SK-N-SH treated with all-trans-retinoic acid at 6 μM for 48 hours (cell line): ENCODE measurements at regions not wholly inside any gene's neighbourhood (a gene's known extent, or its start where the extent isn't known, plus 50 kb on each side); places are given as distances from the start of the nearest gene placed in this dataset.

Experiments
- SNAI2 ChIP-seq: fragments of 250-450 bp; sonication (Bioruptor Pico); IDR thresholded peaks from 2 replicates; pipeline ENCODE4 v1.5.0; 2020; ENCODE audit warnings: mild to moderate bottlenecking, moderate library complexity
- TOX ChIP-seq: fragments of 250-450 bp; sonication (Bioruptor Pico); IDR thresholded peaks from 2 replicates; pipeline ENCODE4 v1.8.0; 2021; ENCODE audit warnings: mild to moderate bottlenecking, moderate library complexity, borderline replicate concordance
- ZFP3 ChIP-seq: fragments of 250-450 bp; sonication (Bioruptor Pico); IDR thresholded peaks from 2 replicates; pipeline ENCODE4 v1.5.0; 2020; ENCODE audit warnings: mild to moderate bottlenecking, moderate library complexity
- ZNF565 ChIP-seq: fragments of 450-650 bp; formaldehyde crosslinking; conservative IDR thresholded peaks from 2 replicates; pipeline ENCODE4 v1.5.0; 2020; ENCODE audit warnings: low read depth, mild to moderate bottlenecking, moderate library complexity
- TF ChIP-seq, protein P1 (sequence below): fragments of 250-450 bp; sonication (Bioruptor Pico); IDR thresholded peaks from 2 replicates; pipeline ENCODE4 v1.5.1; 2020; ENCODE audit warnings: low read depth, mild to moderate bottlenecking, moderate library complexity
- TF ChIP-seq, protein P2 (sequence below): fragments of 250-450 bp; sonication (Bioruptor Pico); IDR thresholded peaks from 2 replicates; pipeline ENCODE4 v1.8.0; 2020; ENCODE audit warnings: mild to moderate bottlenecking, moderate library complexity, borderline replicate concordance

DNA sequence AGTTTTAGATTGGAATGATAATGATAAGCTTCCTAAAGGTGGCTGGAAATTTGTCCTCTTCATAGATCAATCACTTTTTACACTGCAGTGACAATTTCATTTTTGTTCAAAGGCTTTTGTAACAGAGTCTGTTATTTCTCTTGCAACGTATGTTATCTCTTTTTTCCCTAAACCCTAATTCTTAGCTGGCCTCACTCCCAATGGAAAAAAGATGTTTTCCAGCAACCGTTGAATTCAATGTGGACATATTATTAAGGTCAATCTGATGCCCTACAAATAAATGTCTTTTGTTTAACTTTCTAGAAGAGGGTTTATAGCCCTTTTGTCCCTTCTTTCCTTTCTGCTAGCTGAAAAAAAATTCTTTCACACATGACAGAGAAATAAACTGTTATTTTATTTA, 192.7 kb upstream of the NWD2 start:
- TF ChIP-seq, protein P1, sequence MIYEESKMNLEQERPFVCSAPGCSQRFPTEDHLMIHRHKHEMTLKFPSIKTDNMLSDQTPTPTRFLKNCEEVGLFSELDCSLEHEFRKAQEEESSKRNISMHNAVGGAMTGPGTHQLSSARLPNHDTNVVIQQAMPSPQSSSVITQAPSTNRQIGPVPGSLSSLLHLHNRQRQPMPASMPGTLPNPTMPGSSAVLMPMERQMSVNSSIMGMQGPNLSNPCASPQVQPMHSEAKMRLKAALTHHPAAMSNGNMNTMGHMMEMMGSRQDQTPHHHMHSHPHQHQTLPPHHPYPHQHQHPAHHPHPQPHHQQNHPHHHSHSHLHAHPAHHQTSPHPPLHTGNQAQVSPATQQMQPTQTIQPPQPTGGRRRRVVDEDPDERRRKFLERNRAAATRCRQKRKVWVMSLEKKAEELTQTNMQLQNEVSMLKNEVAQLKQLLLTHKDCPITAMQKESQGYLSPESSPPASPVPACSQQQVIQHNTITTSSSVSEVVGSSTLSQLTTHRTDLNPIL (CRISPR knock-in tag), result no peak
- TF ChIP-seq TOX (no peak), ZNF565 (CRISPR knock-in tag) (no peak), SNAI2 (CRISPR knock-in tag) (no peak), ZFP3 (CRISPR knock-in tag) (no peak)
- TF ChIP-seq, protein P2, sequence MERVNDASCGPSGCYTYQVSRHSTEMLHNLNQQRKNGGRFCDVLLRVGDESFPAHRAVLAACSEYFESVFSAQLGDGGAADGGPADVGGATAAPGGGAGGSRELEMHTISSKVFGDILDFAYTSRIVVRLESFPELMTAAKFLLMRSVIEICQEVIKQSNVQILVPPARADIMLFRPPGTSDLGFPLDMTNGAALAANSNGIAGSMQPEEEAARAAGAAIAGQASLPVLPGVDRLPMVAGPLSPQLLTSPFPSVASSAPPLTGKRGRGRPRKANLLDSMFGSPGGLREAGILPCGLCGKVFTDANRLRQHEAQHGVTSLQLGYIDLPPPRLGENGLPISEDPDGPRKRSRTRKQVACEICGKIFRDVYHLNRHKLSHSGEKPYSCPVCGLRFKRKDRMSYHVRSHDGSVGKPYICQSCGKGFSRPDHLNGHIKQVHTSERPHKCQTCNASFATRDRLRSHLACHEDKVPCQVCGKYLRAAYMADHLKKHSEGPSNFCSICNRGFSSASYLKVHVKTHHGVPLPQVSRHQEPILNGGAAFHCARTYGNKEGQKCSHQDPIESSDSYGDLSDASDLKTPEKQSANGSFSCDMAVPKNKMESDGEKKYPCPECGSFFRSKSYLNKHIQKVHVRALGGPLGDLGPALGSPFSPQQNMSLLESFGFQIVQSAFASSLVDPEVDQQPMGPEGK, result no peak
